ENCODE measurements at regions not wholly inside any gene's neighbourhood (a gene's known extent, or its start where the extent isn't known, plus 50 kb on each side); places are given as distances from the start of the nearest gene placed in this dataset.

GRCh38 chr1:30034627-30035521, 688.5 kb downstream of the MATN1 start:
- Histone ChIP-seq H3K27ac (no peak overlapping the region), H4K20me1 (ENCODE audit: insufficient read depth) (no peaks in the 10 kb centered on the region), H3K4me1 (ENCODE audit: low read depth, poor library complexity, severe bottlenecking) (no peaks in the 10 kb centered on the region), H3K36me3 (ENCODE audit: insufficient read depth) (no peaks in the 10 kb centered on the region), H2AFZ (ENCODE audit: low read depth) (no peak overlapping the region), H3K4me3 (IDR thresholded peaks at IDR 0.05; ENCODE audit: insufficient read depth, low read depth, low read length) (no peak overlapping the region), H3K27me3 (ENCODE audit: insufficient read depth, low read depth) (no peaks in the 10 kb centered on the region; the same call in 1 of the 2 replicates), H3K79me2 (ENCODE audit: insufficient read depth, low read depth) (no peaks in the 10 kb centered on the region), H3K9ac (no peak overlapping the region), H3K4me2 (no peak overlapping the region)
- TF ChIP-seq, protein P1, sequence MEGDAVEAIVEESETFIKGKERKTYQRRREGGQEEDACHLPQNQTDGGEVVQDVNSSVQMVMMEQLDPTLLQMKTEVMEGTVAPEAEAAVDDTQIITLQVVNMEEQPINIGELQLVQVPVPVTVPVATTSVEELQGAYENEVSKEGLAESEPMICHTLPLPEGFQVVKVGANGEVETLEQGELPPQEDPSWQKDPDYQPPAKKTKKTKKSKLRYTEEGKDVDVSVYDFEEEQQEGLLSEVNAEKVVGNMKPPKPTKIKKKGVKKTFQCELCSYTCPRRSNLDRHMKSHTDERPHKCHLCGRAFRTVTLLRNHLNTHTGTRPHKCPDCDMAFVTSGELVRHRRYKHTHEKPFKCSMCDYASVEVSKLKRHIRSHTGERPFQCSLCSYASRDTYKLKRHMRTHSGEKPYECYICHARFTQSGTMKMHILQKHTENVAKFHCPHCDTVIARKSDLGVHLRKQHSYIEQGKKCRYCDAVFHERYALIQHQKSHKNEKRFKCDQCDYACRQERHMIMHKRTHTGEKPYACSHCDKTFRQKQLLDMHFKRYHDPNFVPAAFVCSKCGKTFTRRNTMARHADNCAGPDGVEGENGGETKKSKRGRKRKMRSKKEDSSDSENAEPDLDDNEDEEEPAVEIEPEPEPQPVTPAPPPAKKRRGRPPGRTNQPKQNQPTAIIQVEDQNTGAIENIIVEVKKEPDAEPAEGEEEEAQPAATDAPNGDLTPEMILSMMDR (conservative IDR thresholded peaks at IDR 0.05; ENCODE audit: low read depth, low read length): no peak

- Histone ChIP-seq H4K20me1 (ENCODE audit: insufficient read depth) (no peaks in the 10 kb centered on the region), H3K79me2 (ENCODE audit: insufficient read depth, low read depth) (no peaks in the 10 kb centered on the region), H2AFZ (ENCODE audit: low read depth) (no peak overlapping the region), H3K36me3 (ENCODE audit: insufficient read depth) (no peaks in the 10 kb centered on the region), H3K27me3 (ENCODE audit: insufficient read depth, low read depth) (no peaks in the 10 kb centered on the region; the same call in 1 of the 2 replicates), H3K9ac (no peak overlapping the region), H3K4me2 (no peak overlapping the region), H3K4me3 (IDR thresholded peaks at IDR 0.05; ENCODE audit: insufficient read depth, low read depth, low read length) (no peak overlapping the region), H3K27ac (no peak overlapping the region), H3K4me1 (ENCODE audit: low read depth, poor library complexity, severe bottlenecking) (no peaks in the 10 kb centered on the region)
- TF ChIP-seq, protein P1 (conservative IDR thresholded peaks at IDR 0.05; ENCODE audit: low read depth, low read length): no peak
Observed at GRCh38 chr1:30034105-30034626, 689.2 kb downstream of the MATN1 start.

DNA sequence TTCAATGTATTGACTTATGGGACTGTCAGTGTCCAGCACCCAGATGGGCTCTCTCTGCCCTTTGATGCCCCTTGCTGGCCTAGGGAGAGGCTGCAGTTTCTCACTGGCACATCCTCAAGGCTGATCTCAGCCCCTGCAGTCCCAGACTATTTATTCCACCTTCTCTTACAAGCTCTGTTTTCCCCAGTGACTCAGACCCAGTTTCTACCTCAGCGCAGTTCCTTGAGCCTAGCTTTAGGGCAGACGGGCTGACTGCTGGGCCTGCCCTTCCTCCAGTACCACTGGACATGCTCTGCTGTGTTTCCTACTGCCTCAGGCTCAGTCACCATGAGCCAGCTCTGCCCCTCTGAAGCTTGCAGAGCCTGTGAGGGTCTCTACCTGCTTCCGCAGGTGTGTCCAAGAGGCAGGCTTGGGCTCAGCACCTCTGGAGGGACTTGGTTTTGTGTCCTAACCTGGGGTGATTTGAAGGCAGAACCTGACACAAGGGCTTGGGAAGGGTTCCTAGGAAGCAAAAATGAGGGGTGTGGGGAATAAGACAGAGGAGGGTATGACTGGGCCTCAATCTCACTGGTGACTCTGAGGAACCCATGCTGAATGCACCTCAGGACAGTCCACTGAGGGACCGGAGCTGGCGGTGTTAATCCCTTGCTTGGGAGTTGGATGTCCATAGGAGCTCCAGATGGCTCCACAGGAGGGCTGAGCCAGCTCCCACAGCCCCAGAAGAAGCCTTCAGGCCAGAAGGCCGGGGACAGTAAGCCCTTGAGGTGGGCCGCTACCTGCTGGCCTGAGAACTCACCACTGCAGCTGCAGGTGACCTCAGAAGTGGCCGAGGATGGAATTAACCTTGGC, 689.9 kb downstream of the MATN1 start:
- TF ChIP-seq, protein P1 (conservative IDR thresholded peaks at IDR 0.05; ENCODE audit: low read depth, low read length): no peak
- no peaks in the 10 kb centered on the region for H4K20me1 ChIP-seq (ENCODE audit: insufficient read depth)
- H3K27ac ChIP-seq: no peak overlapping the region
- no peak overlapping the region for H3K4me2 ChIP-seq
- no peak overlapping the region for H2AFZ ChIP-seq (ENCODE audit: low read depth)
- no peak overlapping the region for H3K4me3 ChIP-seq (IDR thresholded peaks at IDR 0.05; ENCODE audit: insufficient read depth, low read depth, low read length)
- H3K4me1 ChIP-seq (ENCODE audit: low read depth, poor library complexity, severe bottlenecking): no peaks in the 10 kb centered on the region
- H3K36me3 ChIP-seq (ENCODE audit: insufficient read depth): no peaks in the 10 kb centered on the region
- no peaks in the 10 kb centered on the region for H3K79me2 ChIP-seq (ENCODE audit: insufficient read depth, low read depth)
- H3K9ac ChIP-seq: no peak overlapping the region
- no peaks in the 10 kb centered on the region; the same call in 1 of the 2 replicates for H3K27me3 ChIP-seq (ENCODE audit: insufficient read depth, low read depth)

GRCh38 chr1:30032302-30032701, 691.1 kb downstream of the MATN1 start:
- H3K27ac ChIP-seq: no peak overlapping the region
- no peak overlapping the region for H3K4me3 ChIP-seq (IDR thresholded peaks at IDR 0.05; ENCODE audit: insufficient read depth, low read depth, low read length)
- no peak overlapping the region for H2AFZ ChIP-seq (ENCODE audit: low read depth)
- no peak overlapping the region for H3K4me2 ChIP-seq
- TF ChIP-seq, protein P1 (conservative IDR thresholded peaks at IDR 0.05; ENCODE audit: low read depth, low read length): no peak
- H3K4me1 ChIP-seq (ENCODE audit: low read depth, poor library complexity, severe bottlenecking): no peaks in the 10 kb centered on the region
- no peaks in the 10 kb centered on the region for H4K20me1 ChIP-seq (ENCODE audit: insufficient read depth)
- H3K9ac ChIP-seq: no peak overlapping the region
- H3K27me3 ChIP-seq (ENCODE audit: insufficient read depth, low read depth): no peaks in the 10 kb centered on the region; the same call in 1 of the 2 replicates
- no peaks in the 10 kb centered on the region for H3K36me3 ChIP-seq (ENCODE audit: insufficient read depth)
- no peaks in the 10 kb centered on the region for H3K79me2 ChIP-seq (ENCODE audit: insufficient read depth, low read depth)

Measured in KMS-11 (cell line).